CD4-positive, alpha-beta T cell treated with Interleukin-17A for 1 hour (primary cell): ENCODE measurements at regions not wholly inside any gene's neighbourhood (a gene's known extent, or its start where the extent isn't known, plus 50 kb on each side); places are given as distances from the start of the nearest gene placed in this dataset.

ENCODE experiments used
- DNase-seq: peaks from one replicate; pipeline ENCODE4 v3.0.0-alpha.2; 2020

DNA sequence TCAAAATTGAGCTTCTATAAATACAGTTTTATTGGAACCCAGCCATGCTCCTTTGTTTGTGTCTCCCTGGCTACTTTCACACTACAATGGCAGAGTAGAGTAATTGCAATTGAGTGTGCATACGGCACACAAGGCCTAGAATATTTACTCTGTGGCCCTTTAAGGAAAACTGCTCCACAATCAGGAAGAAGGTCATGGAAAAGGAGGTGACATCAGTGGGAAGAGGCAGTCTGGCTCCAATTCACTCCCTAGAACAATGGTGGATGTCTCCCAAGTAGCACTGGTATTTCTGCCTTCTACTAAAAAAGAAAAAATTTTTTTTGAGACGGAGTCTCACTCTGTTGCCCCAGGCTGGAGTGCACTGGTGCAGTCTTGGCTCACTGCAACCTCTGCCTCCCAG lies 51.3 kb downstream of the KRTAP19-8 start:
- no peak for DNase-seq

GRCh38 chr21:30984889-30985288 lies 53.4 kb downstream of the KRTAP19-8 start:
- no peak for DNase-seq

- DNase-seq, result no peak
Measured at GRCh38 chr21:30981403-30981802, 56.9 kb downstream of the KRTAP19-8 start.

GRCh38 chr21:30979054-30979453 lies 59.2 kb downstream of the KRTAP19-8 start:
- peak; percentile 26 for DNase-seq

DNA sequence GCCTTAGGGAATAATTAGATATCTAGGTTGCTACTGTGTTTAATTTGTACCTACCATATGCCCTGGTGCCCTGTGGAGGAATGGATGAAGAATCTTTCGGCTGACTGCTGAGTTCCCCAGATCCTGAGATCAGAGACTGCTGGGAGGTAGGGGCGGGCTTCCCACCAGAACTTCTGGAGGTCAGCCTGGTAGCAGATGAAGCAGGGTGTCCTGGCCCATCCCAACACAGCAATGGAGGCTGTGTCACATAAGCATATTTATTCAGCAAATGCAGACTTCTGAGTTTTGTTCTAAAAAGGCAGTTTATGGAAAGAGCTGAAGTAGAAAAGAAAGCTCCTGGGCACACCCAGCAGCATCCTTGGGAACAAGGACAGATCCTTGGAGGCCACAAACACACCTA lies 74.0 kb downstream of the KRTAP19-8 start:
- DNase-seq, result no peak

GRCh38 chr21:30963502-30963901 lies 74.8 kb downstream of the KRTAP19-8 start:
- DNase-seq, result no peak

DNA sequence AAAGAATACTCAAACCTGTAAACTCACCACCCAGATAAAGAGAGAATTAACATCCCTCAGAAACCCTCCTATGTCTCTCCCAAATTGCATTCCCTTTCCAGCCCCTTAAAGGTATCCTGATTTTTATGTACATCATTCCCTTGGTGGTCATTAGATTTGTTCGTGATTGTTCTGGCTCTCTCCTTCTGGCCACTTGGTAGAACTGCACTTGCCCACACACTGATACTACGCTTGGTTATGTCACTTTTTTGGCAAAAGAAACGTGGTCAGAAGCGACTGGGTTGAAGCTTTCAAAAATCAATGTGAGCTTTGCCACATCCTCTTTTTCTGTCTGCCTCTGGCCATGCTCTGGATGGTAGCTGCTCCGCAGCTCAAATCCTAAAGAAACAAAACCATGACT lies 76.3 kb downstream of the KRTAP19-8 start:
- no peak for DNase-seq

- no peak for DNase-seq
Measured at GRCh38 chr21:30958741-30959140, 77.4 kb upstream of the KRTAP11-1 start.

- no peak for DNase-seq
Measured at GRCh38 chr21:30957010-30957409, 75.6 kb upstream of the KRTAP11-1 start.

GRCh38 chr21:30953605-30954004 lies 72.2 kb upstream of the KRTAP11-1 start:
- no peak for DNase-seq

DNA sequence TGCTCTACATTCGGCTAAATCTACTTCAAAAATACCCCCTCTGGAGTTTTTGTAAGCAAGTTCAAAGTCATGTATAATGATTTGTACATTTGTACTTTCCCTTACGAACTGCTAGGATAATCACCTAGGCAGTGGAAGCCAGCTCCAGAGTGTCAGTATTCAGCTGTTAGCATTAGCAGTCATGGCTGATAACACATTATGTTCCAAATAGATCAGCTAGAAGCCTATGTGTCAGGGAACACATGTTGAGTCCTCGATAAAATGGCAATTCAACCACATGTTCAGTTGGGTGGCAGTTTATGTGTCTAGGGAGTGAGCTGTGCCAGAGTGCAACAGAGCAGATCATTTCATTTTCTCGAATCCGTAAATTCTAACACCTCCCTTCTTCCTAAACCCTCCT lies 65.8 kb upstream of the KRTAP11-1 start:
- no peak for DNase-seq

DNA sequence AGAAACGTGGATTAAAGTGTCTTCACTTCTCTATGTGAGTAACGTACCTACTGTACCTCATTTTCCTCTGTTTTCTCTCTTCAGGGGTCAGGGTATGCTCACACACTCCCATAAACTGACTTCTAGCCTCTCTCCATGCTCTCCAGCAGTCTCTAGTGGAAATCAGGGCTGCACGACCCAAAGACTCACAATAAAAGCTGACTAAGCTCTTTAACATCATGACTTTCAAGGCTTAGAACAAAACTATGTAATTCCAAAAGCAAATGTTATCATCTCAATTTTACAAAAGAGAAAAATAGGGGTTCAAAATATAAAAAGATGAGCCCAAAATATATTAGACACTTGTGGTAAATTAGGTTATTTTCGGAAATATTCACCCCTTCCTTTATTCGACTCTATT lies 62.5 kb upstream of the KRTAP11-1 start:
- DNase-seq, result no peak

DNA sequence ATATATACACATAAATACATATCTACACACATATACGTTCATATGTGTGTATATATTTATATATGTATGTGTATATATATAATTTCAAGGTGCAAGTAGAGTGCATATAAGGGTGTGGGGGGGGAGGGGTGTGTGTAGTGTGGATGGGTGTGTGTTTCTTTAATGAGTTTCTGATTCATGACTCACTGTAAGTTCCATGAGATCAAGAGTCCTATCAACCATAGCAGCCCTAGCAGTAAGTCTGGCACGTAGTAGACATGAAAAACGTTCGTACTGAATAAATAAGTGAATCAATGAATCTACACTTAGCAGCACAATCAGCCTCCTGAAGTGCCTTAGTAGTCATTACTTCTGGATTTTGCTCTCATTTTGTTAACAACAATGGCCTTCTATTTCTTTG lies 61.9 kb upstream of the KRTAP11-1 start:
- DNase-seq, result no peak

DNA sequence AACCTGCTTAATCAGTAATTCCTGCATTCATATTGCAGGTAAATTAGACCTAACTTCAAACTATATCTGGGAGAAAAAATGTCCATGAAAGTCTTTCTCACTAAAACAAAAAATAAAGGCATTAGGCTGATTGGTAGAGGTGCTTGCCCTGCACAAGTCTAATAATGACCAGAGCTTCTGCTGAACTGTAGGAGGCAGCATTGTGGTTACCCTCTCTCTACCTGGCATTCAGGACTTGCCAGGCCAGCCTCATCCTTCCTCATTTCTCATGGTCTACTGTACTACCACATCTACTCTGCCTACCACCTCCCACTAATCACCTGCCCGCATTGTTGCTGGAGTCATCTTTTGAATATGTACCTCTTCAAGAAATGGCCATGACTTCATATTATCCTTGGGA lies 60.8 kb upstream of the KRTAP11-1 start:
- DNase-seq, result no peak

GRCh38 chr21:30936207-30936606 lies 54.8 kb upstream of the KRTAP11-1 start:
- DNase-seq, result no peak

- DNase-seq, result no peak
Measured at GRCh38 chr21:30935889-30936168, 54.4 kb upstream of the KRTAP11-1 start.

- no peak for DNase-seq
Measured at GRCh38 chr21:30935121-30935888, 53.9 kb upstream of the KRTAP11-1 start.

DNA sequence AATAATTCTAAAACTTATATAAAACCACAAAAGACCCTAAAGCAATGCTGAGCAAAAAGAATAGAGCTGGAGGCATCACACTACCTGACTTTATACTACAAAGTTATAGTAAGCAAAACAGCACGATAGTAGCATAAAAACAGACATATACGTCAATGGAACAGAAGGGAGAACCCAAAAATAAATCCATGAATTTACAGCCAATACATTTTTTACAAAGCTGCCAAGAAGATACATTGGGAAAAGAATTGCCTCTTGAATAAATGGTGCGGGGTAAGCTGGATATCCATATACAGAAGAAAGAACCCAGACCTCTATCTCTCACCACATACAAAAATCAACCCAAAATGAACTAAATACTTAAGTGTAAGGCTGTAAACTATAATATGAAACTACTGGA lies 51.3 kb upstream of the KRTAP11-1 start:
- DNase-seq, result no peak
